ENCODE measurements at regions not wholly inside any gene's neighbourhood (a gene's known extent, or its start where the extent isn't known, plus 50 kb on each side); places are given as distances from the start of the nearest gene placed in this dataset.

DNA sequence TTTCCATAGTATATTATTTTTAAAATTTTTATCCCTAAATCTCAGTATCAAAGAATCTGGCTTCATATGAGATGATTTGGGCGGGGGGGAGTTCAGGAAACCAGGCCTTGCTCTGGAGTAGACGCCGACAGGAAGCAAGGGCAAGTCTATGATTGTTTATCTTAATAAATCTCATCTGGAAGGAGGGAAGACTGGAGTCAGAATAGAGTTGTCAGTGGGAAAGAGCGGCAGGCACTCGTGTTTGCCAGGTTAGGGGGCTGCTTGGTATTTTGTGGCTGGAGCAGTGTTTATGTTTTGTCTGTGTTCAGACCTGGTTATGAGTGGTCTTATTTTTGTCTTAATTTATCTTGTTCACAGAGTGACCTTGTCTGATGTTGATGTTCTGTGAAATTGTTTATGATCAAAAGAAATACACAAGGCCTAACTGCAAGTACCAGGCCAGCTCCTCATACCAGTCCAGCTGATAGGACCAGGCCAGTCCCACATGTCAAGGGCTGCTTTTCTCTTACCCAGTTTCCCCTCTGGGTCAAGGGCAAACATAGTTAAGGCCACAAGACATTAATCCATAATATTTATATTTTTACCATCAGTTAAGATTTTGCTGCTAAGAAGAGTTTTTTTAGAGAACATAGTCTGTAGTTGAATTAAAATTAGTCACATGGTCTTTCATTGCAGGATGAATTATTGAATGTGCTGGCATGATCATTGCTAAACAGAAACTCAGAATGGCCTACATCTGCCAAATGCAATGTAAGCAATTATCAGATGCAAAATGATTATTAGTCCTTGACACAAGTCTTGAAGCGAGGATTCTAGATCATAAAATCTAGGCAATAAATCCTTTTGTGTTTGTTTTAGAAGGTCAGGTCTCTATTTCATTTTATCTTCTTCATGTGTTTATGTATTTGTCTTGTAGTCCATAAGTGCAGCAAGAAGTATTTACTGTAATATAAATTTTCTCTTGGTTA is 176.5 kb downstream of the GASK1B start:
- H3K79me2 ChIP-seq (ENCODE audit: control insufficient read depth, insufficient read depth, low read length), result no peaks in the 10 kb centered on the region
- H3K36me3 ChIP-seq (ENCODE audit: control insufficient read depth in 2 of 2, insufficient read depth in 2 of 2, low read length in 1 of 2), result no peaks in the 10 kb centered on the region
- no peak overlapping the region for H2AFZ ChIP-seq (ENCODE audit: control insufficient read depth, low read depth, low read length)
- in situ Hi-C loops (cut with MboI) (loop anchor here (10.0 kb wide), 1 partner anchor 258 kb away; no protein-coding TSS in a partner anchor), intact Hi-C loops (cut with micrococcal nuclease; ENCODE audit: unreplicated experiment) (loop anchor here (10.0 kb wide), 1 partner anchor 628 kb away; no protein-coding TSS in a partner anchor)
- CTCF ChIA-PET, result interaction anchor here (0.7 to 0.9 kb wide), 3 partner anchors 176 to 383 kb away, joined by 3 read pairs; no protein-coding TSS in a partner anchor
- POLR2A ChIA-PET, result no interaction called here
- H3K27me3 ChIP-seq (replicated peaks in 1 of 2; ENCODE audit: control insufficient read depth in 2 of 2, insufficient read depth in 2 of 2, low read length in 1 of 2), result no peaks in the 10 kb centered on the region
- no peak for FAIRE-seq
- H3K27ac ChIP-seq (ENCODE audit: control insufficient read depth, insufficient read depth), result no peak overlapping the region
- H3K4me3 ChIP-seq, result no peak overlapping the region
- no peaks in the 10 kb centered on the region for H3K9me3 ChIP-seq (replicated peaks; ENCODE audit: control insufficient read depth, insufficient read depth, low read length)
- WGBS (ENCODE audit: insufficient coverage, insufficient replicate concordance, low lambda C conversion rate, missing lambda C conversion rate), result 33% methylated on average over 6 of the region's 6 CpGs
- BruUV-seq (replicated peaks), result no TSS peak
- ATAC-seq, result no peak
- H4K20me1 ChIP-seq (ENCODE audit: control insufficient read depth, insufficient read depth), result no peaks in the 10 kb centered on the region
- no peak for DNase-seq (ENCODE audit: low read depth, low spot score)
- no peak overlapping the region for H3K9ac ChIP-seq (ENCODE audit: control insufficient read depth, insufficient read depth, low read length)
- RAD21 ChIA-PET (ENCODE audit: unreplicated experiment), result no interaction called here
- SMC1A ChIA-PET (ENCODE audit: uncharacterized antibody, unreplicated experiment), result no interaction called here
- no peaks in the 10 kb centered on the region for H3K4me1 ChIP-seq (ENCODE audit: control insufficient read depth, insufficient read depth, low read length)
- no peak overlapping the region for H3K4me2 ChIP-seq (ENCODE audit: control insufficient read depth, insufficient read depth)
- no peak for TF ChIP-seq NFYA (IDR thresholded peaks at IDR 0.05; ENCODE audit: borderline replicate concordance, low read depth, low read length)
- no peak for TF ChIP-seq ATF7 (IDR thresholded peaks at IDR 0.05; ENCODE audit: low read depth)
- no peak for TF ChIP-seq PAX8 (IDR thresholded peaks at IDR 0.05)
- TF ChIP-seq PML (IDR thresholded peaks at IDR 0.05; ENCODE audit: low read length), result no peak
- no peak for TF ChIP-seq ZNF217 (IDR thresholded peaks at IDR 0.05)
- no peak for TF ChIP-seq JUND (IDR thresholded peaks at IDR 0.05; ENCODE audit: low read depth, low read length)
- TF ChIP-seq FOXK2 (IDR thresholded peaks at IDR 0.05), result no peak
- no peak for TF ChIP-seq POU2F2 (IDR thresholded peaks at IDR 0.05; ENCODE audit: borderline replicate concordance, low read depth, low read length)
- TF ChIP-seq, protein P1, sequence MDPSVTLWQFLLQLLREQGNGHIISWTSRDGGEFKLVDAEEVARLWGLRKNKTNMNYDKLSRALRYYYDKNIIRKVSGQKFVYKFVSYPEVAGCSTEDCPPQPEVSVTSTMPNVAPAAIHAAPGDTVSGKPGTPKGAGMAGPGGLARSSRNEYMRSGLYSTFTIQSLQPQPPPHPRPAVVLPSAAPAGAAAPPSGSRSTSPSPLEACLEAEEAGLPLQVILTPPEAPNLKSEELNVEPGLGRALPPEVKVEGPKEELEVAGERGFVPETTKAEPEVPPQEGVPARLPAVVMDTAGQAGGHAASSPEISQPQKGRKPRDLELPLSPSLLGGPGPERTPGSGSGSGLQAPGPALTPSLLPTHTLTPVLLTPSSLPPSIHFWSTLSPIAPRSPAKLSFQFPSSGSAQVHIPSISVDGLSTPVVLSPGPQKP (IDR thresholded peaks at IDR 0.05; ENCODE audit: low read depth, low read length), result no peak
- TF ChIP-seq SUPT20H (IDR thresholded peaks at IDR 0.05; ENCODE audit: borderline replicate concordance, control insufficient read depth, low read depth, low read length), result no peak
- TF ChIP-seq KLF5 (IDR thresholded peaks at IDR 0.05; ENCODE audit: partially characterized antibody), result no peak
- TF ChIP-seq, protein P2, sequence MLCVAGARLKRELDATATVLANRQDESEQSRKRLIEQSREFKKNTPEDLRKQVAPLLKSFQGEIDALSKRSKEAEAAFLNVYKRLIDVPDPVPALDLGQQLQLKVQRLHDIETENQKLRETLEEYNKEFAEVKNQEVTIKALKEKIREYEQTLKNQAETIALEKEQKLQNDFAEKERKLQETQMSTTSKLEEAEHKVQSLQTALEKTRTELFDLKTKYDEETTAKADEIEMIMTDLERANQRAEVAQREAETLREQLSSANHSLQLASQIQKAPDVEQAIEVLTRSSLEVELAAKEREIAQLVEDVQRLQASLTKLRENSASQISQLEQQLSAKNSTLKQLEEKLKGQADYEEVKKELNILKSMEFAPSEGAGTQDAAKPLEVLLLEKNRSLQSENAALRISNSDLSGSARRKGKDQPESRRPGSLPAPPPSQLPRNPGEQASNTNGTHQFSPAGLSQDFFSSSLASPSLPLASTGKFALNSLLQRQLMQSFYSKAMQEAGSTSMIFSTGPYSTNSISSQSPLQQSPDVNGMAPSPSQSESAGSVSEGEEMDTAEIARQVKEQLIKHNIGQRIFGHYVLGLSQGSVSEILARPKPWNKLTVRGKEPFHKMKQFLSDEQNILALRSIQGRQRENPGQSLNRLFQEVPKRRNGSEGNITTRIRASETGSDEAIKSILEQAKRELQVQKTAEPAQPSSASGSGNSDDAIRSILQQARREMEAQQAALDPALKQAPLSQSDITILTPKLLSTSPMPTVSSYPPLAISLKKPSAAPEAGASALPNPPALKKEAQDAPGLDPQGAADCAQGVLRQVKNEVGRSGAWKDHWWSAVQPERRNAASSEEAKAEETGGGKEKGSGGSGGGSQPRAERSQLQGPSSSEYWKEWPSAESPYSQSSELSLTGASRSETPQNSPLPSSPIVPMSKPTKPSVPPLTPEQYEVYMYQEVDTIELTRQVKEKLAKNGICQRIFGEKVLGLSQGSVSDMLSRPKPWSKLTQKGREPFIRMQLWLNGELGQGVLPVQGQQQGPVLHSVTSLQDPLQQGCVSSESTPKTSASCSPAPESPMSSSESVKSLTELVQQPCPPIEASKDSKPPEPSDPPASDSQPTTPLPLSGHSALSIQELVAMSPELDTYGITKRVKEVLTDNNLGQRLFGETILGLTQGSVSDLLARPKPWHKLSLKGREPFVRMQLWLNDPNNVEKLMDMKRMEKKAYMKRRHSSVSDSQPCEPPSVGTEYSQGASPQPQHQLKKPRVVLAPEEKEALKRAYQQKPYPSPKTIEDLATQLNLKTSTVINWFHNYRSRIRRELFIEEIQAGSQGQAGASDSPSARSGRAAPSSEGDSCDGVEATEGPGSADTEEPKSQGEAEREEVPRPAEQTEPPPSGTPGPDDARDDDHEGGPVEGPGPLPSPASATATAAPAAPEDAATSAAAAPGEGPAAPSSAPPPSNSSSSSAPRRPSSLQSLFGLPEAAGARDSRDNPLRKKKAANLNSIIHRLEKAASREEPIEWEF (IDR thresholded peaks at IDR 0.05; ENCODE audit: insufficient replicate concordance, low read depth, low read length), result no peak
- TF ChIP-seq, protein P3, sequence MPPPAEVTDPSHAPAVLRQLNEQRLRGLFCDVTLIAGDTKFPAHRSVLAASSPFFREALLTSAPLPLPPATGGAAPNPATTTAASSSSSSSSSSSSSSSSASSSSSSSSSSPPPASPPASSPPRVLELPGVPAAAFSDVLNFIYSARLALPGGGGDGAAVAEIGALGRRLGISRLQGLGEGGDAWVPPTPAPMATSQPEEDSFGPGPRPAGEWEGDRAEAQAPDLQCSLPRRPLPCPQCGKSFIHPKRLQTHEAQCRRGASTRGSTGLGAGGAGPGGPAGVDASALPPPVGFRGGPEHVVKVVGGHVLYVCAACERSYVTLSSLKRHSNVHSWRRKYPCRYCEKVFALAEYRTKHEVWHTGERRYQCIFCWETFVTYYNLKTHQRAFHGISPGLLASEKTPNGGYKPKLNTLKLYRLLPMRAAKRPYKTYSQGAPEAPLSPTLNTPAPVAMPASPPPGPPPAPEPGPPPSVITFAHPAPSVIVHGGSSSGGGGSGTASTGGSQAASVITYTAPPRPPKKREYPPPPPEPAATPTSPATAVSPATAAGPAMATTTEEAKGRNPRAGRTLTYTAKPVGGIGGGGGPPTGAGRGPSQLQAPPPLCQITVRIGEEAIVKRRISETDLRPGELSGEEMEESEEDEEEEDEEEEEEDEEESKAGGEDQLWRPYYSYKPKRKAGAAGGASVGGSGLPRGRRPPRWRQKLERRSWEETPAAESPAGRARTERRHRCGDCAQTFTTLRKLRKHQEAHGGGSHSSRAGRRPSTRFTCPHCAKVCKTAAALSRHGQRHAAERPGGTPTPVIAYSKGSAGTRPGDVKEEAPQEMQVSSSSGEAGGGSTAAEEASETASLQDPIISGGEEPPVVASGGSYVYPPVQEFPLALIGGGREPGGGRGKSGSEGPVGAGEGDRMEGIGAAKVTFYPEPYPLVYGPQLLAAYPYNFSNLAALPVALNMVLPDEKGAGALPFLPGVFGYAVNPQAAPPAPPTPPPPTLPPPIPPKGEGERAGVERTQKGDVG (CRISPR knock-in tag; IDR thresholded peaks at IDR 0.05), result no peak
